Ecto neural progenitor cell (in vitro differentiated cells): ENCODE measurements at regions not wholly inside any gene's neighbourhood (a gene's known extent, or its start where the extent isn't known, plus 50 kb on each side); places are given as distances from the start of the nearest gene placed in this dataset.

ENCODE experiments used
- DNase-seq: peaks from one replicate; pipeline ENCODE4 v3.0.0-alpha.2; 2018; ENCODE audit warnings: low spot score

- no peak for DNase-seq
Observed at GRCh38 chr10:90125456-90126255, 424.3 kb downstream of the KIF20B start.

- no peak for DNase-seq
Observed at GRCh38 chr10:90126256-90126595, 424.8 kb downstream of the KIF20B start.

DNA sequence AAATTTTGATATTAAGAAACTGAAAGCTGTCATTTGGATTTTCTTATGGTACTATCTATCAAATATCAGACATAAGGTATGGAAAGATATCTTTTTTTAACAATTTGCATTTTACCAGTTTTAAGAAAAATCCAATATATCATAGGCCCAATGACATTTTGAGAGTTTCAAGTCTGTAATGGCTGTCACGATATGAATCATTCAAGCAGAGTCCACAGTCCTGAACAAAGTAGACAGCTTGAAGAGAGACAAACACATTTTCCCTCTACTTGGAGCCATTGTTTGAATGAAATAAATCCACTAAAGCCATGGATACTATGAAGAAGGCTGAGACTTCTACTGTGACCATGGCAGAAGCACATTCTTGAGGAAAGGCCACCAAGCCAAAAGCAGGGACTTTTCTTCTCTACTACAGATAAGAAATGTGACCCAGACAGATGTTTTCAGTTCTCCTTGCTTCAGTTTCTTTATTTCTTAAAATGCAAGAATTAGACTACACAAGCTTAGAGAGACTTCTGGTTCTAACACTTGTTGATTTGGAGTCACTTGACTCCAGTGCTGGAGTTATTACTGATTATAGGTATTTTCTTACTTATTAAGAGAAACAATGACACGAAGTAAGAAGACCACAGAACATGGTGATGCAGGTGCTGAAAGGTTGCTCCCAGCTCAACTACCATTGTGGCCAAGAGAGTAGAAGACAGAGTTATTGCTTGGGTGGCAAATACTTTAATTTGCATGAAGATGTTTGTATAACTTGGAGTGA, 429.1 kb downstream of the KIF20B start:
- DNase-seq = no peak

DNA sequence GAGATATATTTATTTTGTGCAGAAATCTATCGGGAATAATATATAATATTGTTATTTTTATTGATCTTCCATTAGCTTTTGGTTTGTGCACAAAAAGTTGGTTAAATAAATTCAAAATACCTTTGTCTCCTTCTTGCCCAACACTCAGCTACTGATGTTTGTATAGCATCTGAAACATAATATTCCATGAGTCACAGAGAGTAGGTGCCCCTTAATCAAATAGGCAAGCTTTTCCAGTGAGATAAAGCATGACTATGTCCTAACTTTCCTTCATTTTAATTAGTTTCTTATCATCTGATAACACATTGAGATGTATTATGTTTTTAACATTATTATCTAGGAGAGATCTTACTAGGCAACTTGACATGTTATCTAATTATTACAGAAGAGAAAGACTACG, 432.2 kb downstream of the KIF20B start:
- no peak for DNase-seq

GRCh38 chr10:90136731-90137316, 435.4 kb downstream of the KIF20B start:
- no peak for DNase-seq

DNA sequence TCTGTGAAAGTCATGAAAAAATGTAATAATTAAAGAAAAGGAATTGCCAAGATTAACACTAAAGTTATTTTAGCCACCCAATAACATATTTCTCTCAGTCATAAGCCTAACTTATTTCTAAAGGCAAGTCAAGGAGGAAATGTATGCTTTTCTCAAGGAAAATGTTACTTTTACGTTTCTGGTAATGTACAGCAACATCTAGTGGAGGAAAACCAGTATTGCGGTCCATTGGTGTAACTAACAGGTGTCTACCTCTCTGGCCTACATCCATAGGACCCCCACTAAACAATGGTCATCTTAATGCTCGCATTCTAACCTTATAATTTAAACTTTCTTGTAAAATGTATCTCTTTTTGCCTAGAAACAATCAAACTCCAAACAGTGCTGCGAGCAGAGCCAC, 437.5 kb downstream of the KIF20B start:
- no peak for DNase-seq

DNA sequence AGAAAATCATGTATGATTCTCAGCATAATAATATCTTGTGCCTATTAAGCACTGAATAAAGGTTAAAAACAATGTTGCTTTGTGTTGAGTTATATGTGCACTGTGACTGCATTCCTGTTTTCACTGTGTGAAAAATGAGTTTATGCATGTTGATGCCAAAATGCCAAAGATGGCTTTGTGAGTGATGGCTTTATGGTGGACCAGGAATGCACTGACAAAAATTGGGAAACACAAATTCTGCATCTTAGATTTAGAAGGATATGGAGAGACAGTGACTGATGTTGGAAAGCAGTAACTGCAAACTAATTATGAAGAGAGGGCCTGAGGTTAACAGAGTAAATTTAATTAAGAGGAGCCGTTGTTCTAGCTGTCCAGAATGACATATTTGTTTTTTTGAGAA, 440.4 kb downstream of the KIF20B start:
- no peak for DNase-seq

DNA sequence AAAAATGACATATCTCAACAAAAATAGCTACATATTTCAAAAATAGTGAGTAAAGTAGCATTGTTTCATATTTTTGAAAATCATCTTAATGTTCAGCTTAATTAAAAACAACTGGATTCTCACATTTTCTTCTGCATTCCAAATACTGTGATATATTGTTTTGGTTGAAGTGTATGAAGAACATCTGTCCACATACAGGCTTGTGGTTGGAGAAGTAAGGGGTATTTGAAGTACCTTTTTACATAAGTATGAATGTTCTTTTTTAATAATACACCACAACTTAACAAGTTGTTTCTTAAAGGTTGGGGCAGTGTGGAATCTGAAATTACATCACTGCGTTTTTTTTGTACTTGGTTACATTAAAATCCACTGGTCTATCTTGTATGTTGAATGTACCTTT, 442.5 kb downstream of the KIF20B start:
- DNase-seq = no peak

DNA sequence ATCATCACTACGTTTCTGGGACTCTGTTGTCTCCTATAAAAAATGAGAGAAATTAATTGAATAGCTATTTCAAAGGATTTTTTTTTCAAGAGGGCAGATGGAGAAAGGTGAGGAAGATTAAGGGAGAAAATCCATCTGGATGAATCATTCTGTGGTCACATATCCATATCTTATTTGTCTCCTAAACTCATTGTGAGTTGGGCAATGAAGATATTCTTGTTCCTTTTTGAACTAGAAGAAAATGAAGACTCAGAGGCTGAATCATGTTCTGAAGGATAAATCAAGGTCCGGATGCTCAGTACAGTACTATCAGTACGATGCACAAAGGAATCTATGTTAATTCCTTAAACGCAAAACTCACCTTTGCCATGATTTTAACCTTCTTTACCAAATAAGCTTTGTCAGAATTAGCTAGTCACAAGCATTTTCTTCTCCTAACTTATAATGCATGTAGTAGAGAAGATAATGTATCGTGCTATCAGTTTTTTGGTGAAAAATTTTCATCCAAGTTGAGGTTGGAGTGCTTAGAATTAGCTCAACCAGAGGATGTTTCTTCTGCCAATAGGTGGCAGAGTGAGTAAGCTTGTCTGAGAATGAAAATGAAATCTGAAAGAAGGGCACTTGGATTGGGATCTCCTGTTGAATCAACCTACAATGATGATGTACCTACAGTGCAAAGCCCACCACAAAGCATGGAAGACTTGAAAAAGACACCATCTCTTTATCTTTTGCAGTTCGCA, 446.9 kb downstream of the KIF20B start:
- no peak for DNase-seq

GRCh38 chr10:90149563-90149962, 448.2 kb downstream of the KIF20B start:
- DNase-seq = no peak

DNA sequence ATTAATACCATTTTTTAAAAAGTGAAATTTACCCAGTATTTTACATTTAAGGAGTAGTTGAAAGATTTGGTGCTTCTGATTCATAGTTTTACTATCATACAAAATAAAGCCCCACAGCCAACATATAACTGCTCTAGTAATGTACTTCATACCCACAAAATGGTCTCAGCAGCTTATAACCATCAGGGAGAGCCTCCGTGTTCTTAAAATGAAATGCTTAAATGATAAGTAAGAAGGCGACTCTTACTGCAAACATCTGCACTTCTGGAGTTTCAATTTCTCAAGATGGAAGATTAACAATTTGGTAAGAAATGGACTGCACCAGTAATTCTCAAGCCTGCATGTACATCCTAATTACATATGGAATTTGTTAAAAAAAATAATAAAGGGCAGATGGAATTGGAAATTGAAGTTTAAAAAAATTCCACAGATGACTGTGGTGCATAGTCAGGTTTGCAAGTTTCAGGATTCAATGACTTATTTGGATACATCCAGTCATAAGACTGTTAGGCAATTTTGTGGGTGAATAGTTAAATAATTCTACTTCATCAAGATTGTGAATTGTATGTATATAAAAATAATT, 461.0 kb downstream of the KIF20B start:
- no peak for DNase-seq

GRCh38 chr10:90167174-90168064, 466.0 kb downstream of the KIF20B start:
- no peak for DNase-seq

DNA sequence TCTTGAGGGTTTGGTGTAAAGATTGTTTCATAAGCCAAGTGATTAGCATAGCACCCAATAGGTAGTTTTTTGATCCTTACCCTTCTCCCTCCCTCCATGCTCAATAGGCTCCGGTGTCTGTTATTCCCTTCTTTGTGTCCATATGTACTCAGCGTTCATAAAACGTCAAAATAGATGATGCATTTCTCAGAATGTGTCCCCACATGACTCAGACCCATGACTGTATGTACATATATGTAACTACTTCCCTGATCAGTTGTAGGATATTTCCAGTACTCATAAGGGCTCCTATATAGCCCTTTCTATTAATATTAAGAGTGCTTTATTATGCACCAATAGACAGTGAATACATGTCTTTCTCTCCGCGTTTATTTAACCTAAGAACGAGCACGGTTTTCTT, 466.9 kb downstream of the KIF20B start:
- DNase-seq = no peak

DNA sequence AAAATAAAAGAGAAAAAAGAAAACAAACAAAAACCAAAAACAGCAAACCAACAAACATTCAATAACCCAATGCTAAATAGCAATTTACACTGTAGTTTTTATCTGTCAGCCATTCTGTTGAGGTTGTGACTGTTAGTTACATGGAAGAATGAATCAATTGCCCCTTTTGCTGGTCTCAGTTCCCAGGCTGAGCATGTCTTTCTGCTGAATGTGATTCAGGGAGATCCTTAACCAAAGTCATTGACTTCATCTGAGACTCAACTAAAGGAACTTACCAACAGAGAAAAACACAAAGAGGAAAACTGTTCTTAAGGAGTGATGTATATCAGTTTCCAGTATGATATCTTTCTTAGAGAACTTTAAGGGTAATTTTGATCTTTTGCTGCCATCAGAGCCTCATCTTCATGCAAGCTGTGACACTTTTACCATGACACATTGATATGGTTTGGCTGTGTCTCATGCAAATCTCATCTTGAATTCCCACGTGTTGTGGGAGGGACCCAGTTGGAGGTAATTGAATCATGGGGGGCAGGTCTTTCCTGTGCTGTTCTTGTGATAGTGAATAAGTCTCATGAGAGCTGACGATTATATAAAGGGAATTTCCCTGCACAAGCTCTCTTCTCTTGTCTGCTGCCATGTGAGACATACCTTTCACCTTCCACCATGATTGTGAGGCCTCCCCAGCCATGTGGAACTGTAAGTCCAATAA, 469.8 kb downstream of the KIF20B start:
- DNase-seq = no peak

DNA sequence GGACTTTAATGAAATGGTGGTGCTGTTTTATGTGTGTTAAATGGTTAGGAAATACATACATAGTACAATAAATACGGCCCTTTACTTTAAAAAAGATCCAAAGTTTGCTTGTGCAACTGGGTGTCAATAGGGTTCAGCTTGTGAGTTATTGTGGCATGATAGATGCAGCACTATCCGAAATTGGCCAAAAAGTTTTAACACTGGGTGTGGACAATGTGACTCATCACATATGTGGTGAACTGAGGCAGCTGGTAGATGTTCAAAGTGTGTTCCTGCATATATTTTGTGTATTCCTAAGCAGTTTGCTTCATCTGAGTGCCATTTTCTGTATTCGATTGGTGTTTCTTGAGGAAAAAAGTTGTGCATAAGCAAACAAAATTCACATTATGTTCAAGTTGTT, 473.1 kb downstream of the KIF20B start:
- no peak for DNase-seq

DNA sequence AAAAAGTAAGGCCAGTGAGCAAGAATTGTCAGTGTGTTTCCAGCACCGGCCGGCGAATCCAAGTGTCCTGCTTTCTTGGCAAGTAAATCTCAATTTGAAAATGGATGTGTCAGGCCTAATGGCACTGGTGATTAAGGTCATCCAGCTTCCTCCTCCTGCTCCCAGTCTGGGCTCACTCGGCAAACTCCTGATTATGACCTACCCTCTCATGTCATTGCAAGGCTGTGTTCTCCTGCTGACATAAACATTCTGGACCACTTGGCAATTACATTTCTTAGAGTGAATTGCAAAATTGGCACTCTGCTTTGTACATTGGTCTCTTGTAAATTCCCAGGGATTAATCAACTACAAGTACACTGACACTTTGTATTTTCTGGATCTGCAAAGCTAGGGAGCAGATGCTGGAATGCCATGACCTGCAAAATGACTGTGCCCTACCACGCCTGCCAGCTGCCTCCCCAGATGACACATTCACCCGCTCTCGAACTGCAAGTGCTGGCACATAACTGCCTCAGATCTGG, 473.8 kb downstream of the KIF20B start:
- no peak for DNase-seq

DNA sequence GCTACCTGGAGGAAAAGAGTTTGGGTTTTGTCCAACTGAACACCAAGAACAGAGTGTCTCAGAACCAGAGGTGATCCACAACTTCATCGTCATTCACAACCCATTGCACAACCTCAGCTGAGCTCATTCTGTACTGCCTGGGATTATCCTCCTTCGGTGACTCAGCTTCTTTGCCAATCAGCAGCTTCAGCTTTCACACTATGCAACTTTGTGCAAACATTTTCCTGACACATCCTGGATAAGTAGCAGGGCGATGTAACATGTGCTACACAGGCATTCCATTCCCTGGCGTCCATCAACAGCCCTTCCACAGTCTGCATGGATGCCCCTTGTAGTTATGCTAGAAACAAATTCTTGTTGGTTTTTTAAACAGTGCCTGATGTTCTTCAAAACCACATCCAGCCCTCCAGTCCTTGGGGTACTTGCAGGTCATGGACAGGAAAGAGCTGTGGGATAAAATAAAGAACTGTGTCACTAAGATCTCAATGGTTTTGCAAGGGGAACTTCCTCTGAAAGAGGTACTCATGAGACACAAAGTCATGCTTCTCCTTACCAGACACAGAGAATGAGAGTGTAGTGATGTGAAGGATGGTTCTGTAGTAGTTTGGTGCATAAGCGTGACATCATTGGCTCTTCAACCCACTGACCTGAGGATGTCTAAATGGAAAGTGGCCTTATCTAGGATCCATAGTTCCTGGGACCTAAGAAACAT, 478.5 kb downstream of the KIF20B start:
- no peak for DNase-seq

- DNase-seq = no peak
Observed at GRCh38 chr10:90180886-90181691, 479.7 kb downstream of the KIF20B start.

DNA sequence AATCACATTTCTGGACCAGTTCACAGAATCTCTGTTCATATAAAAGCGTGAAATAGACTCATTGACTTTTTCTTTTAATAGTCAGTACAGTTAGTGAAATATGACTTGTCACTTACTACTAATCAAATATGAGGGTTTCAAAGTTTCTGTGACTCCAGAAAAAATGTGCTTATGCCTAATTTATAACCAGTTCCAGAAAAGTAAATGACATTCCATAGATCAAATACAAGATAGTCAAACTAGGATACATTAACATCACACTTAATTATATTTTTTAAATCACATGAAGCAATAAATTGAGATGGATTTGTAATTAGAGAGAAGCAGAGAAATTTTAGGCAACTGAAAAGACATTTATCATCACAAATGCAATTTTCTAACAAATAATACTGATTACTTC, 491.4 kb downstream of the KIF20B start:
- DNase-seq = no peak
